KBM-7 (cell line): ENCODE measurements at regions not wholly inside any gene's neighbourhood (a gene's known extent, or its start where the extent isn't known, plus 50 kb on each side); places are given as distances from the start of the nearest gene placed in this dataset.
"Not testable (repeated sequence)": the region's sequence is repeated elsewhere in the genome, so short reads cannot be mapped to it uniquely, and the experiment has no call there.

Source experiments
- DNase-seq: peaks from one replicate; pipeline ENCODE4 v3.0.0-alpha.2; 2015
- in situ Hi-C: fragments of 300-500 bp; cut with MboI; formaldehyde crosslinking; loops from 2 replicates; pipeline ENCODE4 v1.14.3; 2020; ENCODE audit warnings: low sequenced_read_pairs, low pct_unique_long_range_greater_than_20kb, mixed read lengths

- no peak for DNase-seq
- in situ Hi-C loops = no loop called here
Observed at GRCh38 chr10:2881720-2882620, 185.4 kb upstream of the PFKP start.

- DNase-seq, in situ Hi-C loops: not testable (repeated sequence)
Observed at GRCh38 chr10:2880050-2880449, 187.3 kb upstream of the PFKP start.

GRCh38 chr10:2878818-2879217 lies 188.5 kb upstream of the PFKP start:
- no peak for DNase-seq
- in situ Hi-C loops = no loop called here

- no peak for DNase-seq
- in situ Hi-C loops = no loop called here
Observed at GRCh38 chr10:2876032-2876431, 191.3 kb upstream of the PFKP start.

- DNase-seq = no peak
- in situ Hi-C loops = no loop called here
Observed at GRCh38 chr10:2874963-2875362, 192.4 kb upstream of the PFKP start.

- in situ Hi-C loops = no loop called here
Observed at GRCh38 chr10:2873769-2874168, 193.6 kb upstream of the PFKP start.

GRCh38 chr10:2871673-2872219 lies 195.6 kb upstream of the PFKP start:
- DNase-seq = no peak
- in situ Hi-C loops = no loop called here

More at GRCh38 chr10:2873769-2874168, 193.6 kb upstream of the PFKP start:
- DNase-seq = no peak

- no peak for DNase-seq
- in situ Hi-C loops = no loop called here
Observed at GRCh38 chr10:2870654-2871053, 196.7 kb upstream of the PFKP start.

GRCh38 chr10:2867788-2868299 lies 199.5 kb upstream of the PFKP start:
- in situ Hi-C loops = no loop called here
- no peak for DNase-seq

- DNase-seq = no peak
- in situ Hi-C loops = no loop called here
Observed at GRCh38 chr10:2866569-2866968, 200.8 kb upstream of the PFKP start.

- in situ Hi-C loops = no loop called here
Observed at GRCh38 chr10:2861632-2862210, 205.6 kb upstream of the PFKP start.

GRCh38 chr10:2858452-2858851 lies 208.9 kb upstream of the PFKP start:
- DNase-seq = no peak
- in situ Hi-C loops = no loop called here

More at GRCh38 chr10:2861632-2862210, 205.6 kb upstream of the PFKP start:
- no peak for DNase-seq

GRCh38 chr10:2856598-2856997 lies 210.8 kb upstream of the PFKP start:
- DNase-seq = no peak
- in situ Hi-C loops = no loop called here

- in situ Hi-C loops = no loop called here
- DNase-seq = no peak
Observed at GRCh38 chr10:2852574-2853323, 214.6 kb upstream of the PFKP start.

GRCh38 chr10:2851566-2851965 lies 215.8 kb upstream of the PFKP start:
- in situ Hi-C loops = no loop called here
- DNase-seq = no peak

- in situ Hi-C loops = no loop called here
- no peak for DNase-seq
Observed at GRCh38 chr10:2850202-2850601, 217.1 kb upstream of the PFKP start.

- no peak for DNase-seq
- in situ Hi-C loops = no loop called here
Observed at GRCh38 chr10:2844925-2845324, 222.4 kb upstream of the PFKP start.

- in situ Hi-C loops = no loop called here
- peak; percentile 59 for DNase-seq
Observed at GRCh38 chr10:2839081-2839725, 228.1 kb upstream of the PFKP start.

GRCh38 chr10:2837674-2838073 lies 229.7 kb upstream of the PFKP start:
- in situ Hi-C loops = no loop called here
- no peak for DNase-seq
